IMR-90 (cell line): ENCODE measurements at regions not wholly inside any gene's neighbourhood (a gene's known extent, or its start where the extent isn't known, plus 50 kb on each side); places are given as distances from the start of the nearest gene placed in this dataset.

Source experiments
- ATAC-seq: fragments of 200-7000 bp; cut with Tn5 transposase; 2 replicates; pipeline ENCODE4 v1.9.1; 2020; ENCODE audit warnings: low read depth, mild to moderate bottlenecking, moderate library complexity
- BruUV-seq: library from RNA; stranded (reverse); fragments of 400-500 nt; replicated peaks from 2 replicates; lab custom pipeline; 2021; lab: Mats Ljungman, UMichigan
- CTCF ChIA-PET: fragments of 300-600 bp; formaldehyde crosslinking; extraction: SDS; loops from one replicate; lab custom pipeline; 2021; ENCODE audit warnings: antibody characterized with exemption; lab: Yijun Ruan, JAX
- POLR2A ChIA-PET: fragments of 300-600 bp; sonication (Branson Sonifier 250); formaldehyde crosslinking; loops from one replicate; lab custom pipeline; 2022; ENCODE audit warnings: antibody characterized with exemption; ENCODE audit not compliant: unreplicated experiment; lab: Charles Lee
- DNase-seq: peaks from one replicate; pipeline ENCODE4 v3.0.0; 2013
- H2AFZ ChIP-seq: replicated peaks from 2 replicates; pipeline ENCODE3; 2013; ENCODE audit warnings: low read length, mild to moderate bottlenecking; ENCODE audit not compliant: poor library complexity
- H2AK5ac ChIP-seq: 2 replicates; pipeline ENCODE4 v1.6.1; 2013; ENCODE audit warnings: low read depth, low read length, inconsistent platforms
- H2AK9ac ChIP-seq: replicated peaks from 2 replicates; pipeline ENCODE3; 2013; ENCODE audit warnings: mild to moderate bottlenecking, low read depth, low read length, moderate library complexity; ENCODE audit not compliant: poor library complexity
- H2BK120ac ChIP-seq: 2 replicates; pipeline ENCODE4 v1.6.1; 2013; ENCODE audit warnings: low read depth, low read length, inconsistent platforms
- H2BK15ac ChIP-seq: 3 replicates; pipeline ENCODE4 v1.6.1; 2013; ENCODE audit warnings: low read depth, low read length, inconsistent platforms
- H2BK20ac ChIP-seq: 2 replicates; pipeline ENCODE4 v1.6.1; 2013; ENCODE audit warnings: low read depth, mild to moderate bottlenecking, inconsistent platforms, low read length, moderate library complexity
- H2BK5ac ChIP-seq: 2 replicates; pipeline ENCODE4 v1.6.1; 2013; ENCODE audit warnings: mild to moderate bottlenecking, low read depth, low read length, inconsistent platforms; ENCODE audit not compliant: poor library complexity, severe bottlenecking
- H3K14ac ChIP-seq: replicated peaks from 2 replicates; pipeline ENCODE4 v1.6.1; 2013; ENCODE audit warnings: low read depth, low read length, inconsistent platforms
- H3K18ac ChIP-seq: 2 replicates; pipeline ENCODE4 v1.6.1; 2013; ENCODE audit warnings: low read depth, low read length, control low read depth
- H3K23ac ChIP-seq: 2 replicates; pipeline ENCODE4 v1.6.1; 2013; ENCODE audit warnings: low read depth, low read length, inconsistent platforms
- H3K27ac ChIP-seq: 2 replicates; pipeline ENCODE4 v1.5.1; 2013; ENCODE audit warnings: mild to moderate bottlenecking, control low read depth, low read length; ENCODE audit not compliant: insufficient read depth
- H3K27me3 ChIP-seq: 2 replicates; pipeline ENCODE4 v1.6.1; 2013; ENCODE audit warnings: low read length; ENCODE audit not compliant: control insufficient read depth, insufficient read depth
- H3K36me3 ChIP-seq: 2 replicates; pipeline ENCODE4 v1.6.1; 2013; ENCODE audit warnings: low read length, mixed read lengths; ENCODE audit not compliant: control insufficient read depth, insufficient read depth
- H3K4ac ChIP-seq: 2 replicates; pipeline ENCODE4 v1.6.1; 2013; ENCODE audit warnings: low read depth, low read length, inconsistent platforms
- H3K4me1 ChIP-seq: 2 replicates; pipeline ENCODE4 v1.6.1; 2013; ENCODE audit warnings: low read length, mixed read lengths; ENCODE audit not compliant: control insufficient read depth, insufficient read depth
- H3K4me2 ChIP-seq: 2 replicates; pipeline ENCODE4 v1.6.1; 2013; ENCODE audit warnings: low read depth, mild to moderate bottlenecking, control low read depth, low read length, moderate library complexity
- H3K4me3 ChIP-seq: 2 replicates; pipeline ENCODE4 v1.5.1; 2013; ENCODE audit warnings: low read depth, mild to moderate bottlenecking, control low read depth, low read length, moderate library complexity; ENCODE audit not compliant: insufficient read depth
- H3K56ac ChIP-seq: 2 replicates; pipeline ENCODE4 v1.6.1; 2013; ENCODE audit warnings: low read length, inconsistent platforms; ENCODE audit not compliant: insufficient read depth; ENCODE audit errors: extremely low read depth
- H3K79me1 ChIP-seq, 2 experiments: 2 replicates each; pipeline ENCODE4 v1.6.1; 2013; ENCODE audit warnings: low read length in 2 of 2, inconsistent platforms in 1 of 2, low read depth in 1 of 2
- H3K9ac ChIP-seq: 2 replicates; pipeline ENCODE4 v1.6.1; 2013; ENCODE audit warnings: low read depth, low read length, control low read depth
- H3K9me1 ChIP-seq: 2 replicates; pipeline ENCODE4 v1.6.1; 2013; ENCODE audit warnings: low read length, inconsistent platforms; ENCODE audit not compliant: insufficient read depth
- H3K9me3 ChIP-seq: 2 replicates; pipeline ENCODE4 v1.6.1; 2013; ENCODE audit warnings: low read length; ENCODE audit not compliant: control insufficient read depth, insufficient read depth
- H4K20me1 ChIP-seq: 2 replicates; pipeline ENCODE4 v1.6.1; 2013; ENCODE audit warnings: low read length, inconsistent platforms; ENCODE audit not compliant: insufficient read depth
- H4K5ac ChIP-seq: 2 replicates; pipeline ENCODE4 v1.6.1; 2013; ENCODE audit warnings: mild to moderate bottlenecking, low read depth, low read length, control low read depth
- H4K8ac ChIP-seq, 2 experiments: 2 replicates each; pipeline ENCODE4 v1.6.1; 2013; ENCODE audit warnings: low read depth in 2 of 2, low read length in 2 of 2, control low read depth in 1 of 2, inconsistent platforms in 1 of 2
- H4K91ac ChIP-seq: 2 replicates; pipeline ENCODE4 v1.6.1; 2013; ENCODE audit warnings: low read depth, low read length, inconsistent platforms; ENCODE audit not compliant: insufficient read depth
- BHLHE40 ChIP-seq: fragments of 150-350 bp; IDR thresholded peaks from 2 replicates; pipeline ENCODE4 v1.6.1; 2016; ENCODE audit warnings: mild to moderate bottlenecking, low read depth, low read length
- CEBPB ChIP-seq: IDR thresholded peaks from 2 replicates; pipeline ENCODE4 v1.6.1; 2012; ENCODE audit warnings: low read depth, low read length, improper control_type of control experiment
- CHD1 ChIP-seq: IDR thresholded peaks from 2 replicates; pipeline ENCODE4 v1.6.1; 2012; ENCODE audit warnings: low read depth, low read length, improper control_type of control experiment
- ELK1 ChIP-seq: fragments of 150-350 bp; IDR thresholded peaks from 2 replicates; pipeline ENCODE4 v1.6.1; 2016; ENCODE audit warnings: low read depth, mild to moderate bottlenecking, low read length, moderate library complexity, borderline replicate concordance
- FOS ChIP-seq: fragments of 150-350 bp; IDR thresholded peaks from 2 replicates; pipeline ENCODE4 v1.6.1; 2016; ENCODE audit warnings: low read depth, low read length
- MAFK ChIP-seq: IDR thresholded peaks from 2 replicates; pipeline ENCODE4 v1.6.1; 2012; ENCODE audit warnings: low read depth, low read length, improper control_type of control experiment
- MAZ ChIP-seq: IDR thresholded peaks from 2 replicates; pipeline ENCODE4 v1.6.1; 2012; ENCODE audit warnings: low read depth, mild to moderate bottlenecking, low read length, improper control_type of control experiment, moderate library complexity, borderline replicate concordance
- MXI1 ChIP-seq: IDR thresholded peaks from 2 replicates; pipeline ENCODE4 v1.6.1; 2012; ENCODE audit warnings: low read depth, mild to moderate bottlenecking, low read length, moderate library complexity, borderline replicate concordance
- NFE2L2 ChIP-seq: fragments of 150-350 bp; IDR thresholded peaks from 2 replicates; pipeline ENCODE4 v1.6.1; 2016; ENCODE audit warnings: low read depth, mild to moderate bottlenecking, low read length
- POLR2A ChIP-seq: IDR thresholded peaks from 2 replicates; pipeline ENCODE4 v1.6.1; 2012; ENCODE audit warnings: mild to moderate bottlenecking, low read depth, low read length
- RAD21 ChIP-seq: IDR thresholded peaks from 2 replicates; pipeline ENCODE4 v1.6.1; 2012; ENCODE audit warnings: low read length, improper control_type of control experiment
- RCOR1 ChIP-seq: IDR thresholded peaks from 2 replicates; pipeline ENCODE4 v1.6.1; 2012; ENCODE audit warnings: mild to moderate bottlenecking, low read length, improper control_type of control experiment; ENCODE audit not compliant: insufficient replicate concordance
- RFX5 ChIP-seq: IDR thresholded peaks from 2 replicates; pipeline ENCODE4 v1.8.0; 2012; ENCODE audit warnings: low read depth, mild to moderate bottlenecking, low read length, moderate library complexity
- SMC3 ChIP-seq: fragments of 150-350 bp; IDR thresholded peaks from 2 replicates; pipeline ENCODE4 v1.6.1; 2016; ENCODE audit warnings: low read depth, mild to moderate bottlenecking, antibody characterized with exemption, low read length, moderate library complexity
- USF2 ChIP-seq: fragments of 150-350 bp; IDR thresholded peaks from 2 replicates; pipeline ENCODE4 v1.6.1; 2017; ENCODE audit warnings: mild to moderate bottlenecking, antibody characterized with exemption, low read length, low read depth
- WGBS, 2 experiments: methylation state at CpG; one replicate each; pipeline versions ENCODE4 v1.1.5 to v1.1.7; 2013; ENCODE audit warnings: missing lambda C conversion rate in 2 of 2; ENCODE audit not compliant: insufficient read length in 1 of 2; ENCODE audit errors: extremely low coverage in 2 of 2; 5-methylcytosine and 5-hydroxymethylcytosine counted together
- dilution Hi-C: fragments of 300-500 bp; cut with HindIII; formaldehyde crosslinking; loops from one replicate; pipeline ENCODE4 v1.14.3; 2018; ENCODE audit warnings: low sequenced_read_pairs; ENCODE audit not compliant: unreplicated experiment
- in situ Hi-C: fragments of 300-500 bp; cut with MboI; formaldehyde crosslinking; loops from 3 replicates; pipeline ENCODE4 v1.14.3; 2019; ENCODE audit warnings: low sequenced_read_pairs, inconsistent platforms, mixed read lengths
- intact Hi-C: fragments of 100-400 bp; cut with micrococcal nuclease; formaldehyde crosslinking; loops from 2 replicates; pipeline ENCODE4 v1.10.0; 2022
- TF ChIP-seq, protein P1 (sequence below): conservative IDR thresholded peaks from 2 replicates; pipeline ENCODE4 v1.5.1; 2012; ENCODE audit warnings: mild to moderate bottlenecking, low read depth, low read length, improper control_type of control experiment

GRCh38 chr5:165739079-165739741, 2233.8 kb downstream of the MAT2B start:
- Histone ChIP-seq H3K9me3 (peaks cover 4% of the 10 kb centered on the region), H2AK5ac (no peak overlapping the region), H2BK120ac (no peak overlapping the region), H2BK5ac (no peak overlapping the region), H3K27me3 (no peaks in the 10 kb centered on the region), H3K36me3 (no peaks in the 10 kb centered on the region), H3K4me2 (no peak overlapping the region), H2BK15ac (no peak overlapping the region), H2AFZ (no peak overlapping the region), H3K27ac (no peak overlapping the region), H3K18ac (no peak overlapping the region), H3K9ac (no peak overlapping the region), H4K20me1 (no peaks in the 10 kb centered on the region), H2BK20ac (no peak overlapping the region), H3K9me1 (no peaks in the 10 kb centered on the region), H4K5ac (no peak overlapping the region), H3K14ac (no peak overlapping the region), H3K56ac (no peak overlapping the region), H4K8ac (no peak overlapping the region), H4K91ac (no peak overlapping the region), H3K23ac (no peak overlapping the region), H3K4me3 (no peak overlapping the region), H2AK9ac (no peak overlapping the region), H3K4me1 (no peaks in the 10 kb centered on the region), H3K4ac (no peak overlapping the region), H3K79me1 (no peaks in the 10 kb centered on the region)
- WGBS, 2 experiments = no CpG with 5 or more reads among the region's 8 CpGs
- intact Hi-C loops (no loop called here), in situ Hi-C loops (no loop called here), dilution Hi-C loops (no loop called here)
- DNase-seq (no peak), ATAC-seq (no peak)
- ChIA-PET CTCF (no interaction called here), POLR2A (no interaction called here)
- no TSS peak for BruUV-seq
- TF ChIP-seq RAD21 (no peak), MXI1 (no peak), SMC3 (no peak), MAZ (no peak), USF2 (no peak), FOS (no peak), ELK1 (no peak), RCOR1 (no peak), MAFK (no peak), CHD1 (no peak), POLR2A (no peak), BHLHE40 (no peak), NFE2L2 (no peak), RFX5 (no peak), CEBPB (no peak)
- TF ChIP-seq, protein P1, sequence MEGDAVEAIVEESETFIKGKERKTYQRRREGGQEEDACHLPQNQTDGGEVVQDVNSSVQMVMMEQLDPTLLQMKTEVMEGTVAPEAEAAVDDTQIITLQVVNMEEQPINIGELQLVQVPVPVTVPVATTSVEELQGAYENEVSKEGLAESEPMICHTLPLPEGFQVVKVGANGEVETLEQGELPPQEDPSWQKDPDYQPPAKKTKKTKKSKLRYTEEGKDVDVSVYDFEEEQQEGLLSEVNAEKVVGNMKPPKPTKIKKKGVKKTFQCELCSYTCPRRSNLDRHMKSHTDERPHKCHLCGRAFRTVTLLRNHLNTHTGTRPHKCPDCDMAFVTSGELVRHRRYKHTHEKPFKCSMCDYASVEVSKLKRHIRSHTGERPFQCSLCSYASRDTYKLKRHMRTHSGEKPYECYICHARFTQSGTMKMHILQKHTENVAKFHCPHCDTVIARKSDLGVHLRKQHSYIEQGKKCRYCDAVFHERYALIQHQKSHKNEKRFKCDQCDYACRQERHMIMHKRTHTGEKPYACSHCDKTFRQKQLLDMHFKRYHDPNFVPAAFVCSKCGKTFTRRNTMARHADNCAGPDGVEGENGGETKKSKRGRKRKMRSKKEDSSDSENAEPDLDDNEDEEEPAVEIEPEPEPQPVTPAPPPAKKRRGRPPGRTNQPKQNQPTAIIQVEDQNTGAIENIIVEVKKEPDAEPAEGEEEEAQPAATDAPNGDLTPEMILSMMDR = no peak
